HG03025 (cell line): ENCODE measurements at regions not wholly inside any gene's neighbourhood (a gene's known extent, or its start where the extent isn't known, plus 50 kb on each side); places are given as distances from the start of the nearest gene placed in this dataset.
"Not testable (repeated sequence)": the region's sequence is repeated elsewhere in the genome, so short reads cannot be mapped to it uniquely, and the experiment has no call there.

Source experiments
- ATAC-seq: cut with Tn5 transposase; IDR thresholded peaks from one replicate; pipeline ENCODE4 v1.9.1; 2021; ENCODE audit warnings: mild to moderate bottlenecking, moderate library complexity; ENCODE audit not compliant: unreplicated experiment, low FRiP score

DNA sequence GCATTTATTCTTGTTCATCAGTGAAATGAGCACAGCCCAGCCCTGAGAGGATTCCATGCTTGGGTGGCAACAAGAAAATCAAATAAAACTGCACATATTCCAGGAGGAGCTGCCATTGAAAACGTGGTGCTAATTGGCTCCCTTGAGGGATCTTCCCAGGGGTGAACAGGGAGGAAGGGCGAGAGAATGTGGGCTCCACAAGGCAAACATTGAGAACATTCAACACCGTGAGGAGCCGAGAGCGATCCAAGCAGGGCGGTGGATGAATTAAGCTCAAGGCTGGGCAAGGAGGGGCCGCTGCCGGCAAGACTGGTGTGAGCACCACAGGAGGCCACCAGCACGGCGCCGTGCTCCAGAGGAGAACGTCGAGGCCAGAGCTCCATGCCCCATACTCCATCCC is 166.9 kb downstream of the C16orf95 start:
- ATAC-seq: no peak

DNA sequence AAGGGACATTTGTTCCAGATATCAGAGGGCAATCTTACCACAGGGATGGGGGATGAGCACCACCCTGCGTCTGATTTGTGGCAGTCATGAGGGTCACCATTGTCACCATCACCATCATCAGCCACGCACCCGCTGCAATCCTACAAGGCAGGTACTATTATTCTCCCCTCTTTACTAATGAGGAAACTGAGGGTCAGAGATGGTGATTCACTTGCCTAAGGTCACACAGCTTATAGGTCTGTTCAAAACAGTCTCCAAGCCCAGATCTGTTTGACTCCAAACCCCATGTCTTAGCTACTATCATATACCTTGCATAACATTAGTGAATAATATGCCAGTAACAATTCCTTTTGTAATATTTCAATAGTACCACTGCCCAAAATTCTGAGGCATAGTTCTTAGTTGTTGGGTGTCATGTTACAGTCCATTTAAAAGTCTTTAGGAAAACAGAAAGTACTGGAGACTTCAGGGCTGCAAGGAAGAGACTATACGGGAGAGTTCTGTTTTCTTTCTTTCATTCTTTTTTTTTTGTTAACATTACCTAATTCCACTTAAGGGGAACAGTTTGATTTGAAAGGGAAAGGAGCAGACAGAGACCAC is 166.4 kb downstream of the C16orf95 start:
- no peak for ATAC-seq

DNA sequence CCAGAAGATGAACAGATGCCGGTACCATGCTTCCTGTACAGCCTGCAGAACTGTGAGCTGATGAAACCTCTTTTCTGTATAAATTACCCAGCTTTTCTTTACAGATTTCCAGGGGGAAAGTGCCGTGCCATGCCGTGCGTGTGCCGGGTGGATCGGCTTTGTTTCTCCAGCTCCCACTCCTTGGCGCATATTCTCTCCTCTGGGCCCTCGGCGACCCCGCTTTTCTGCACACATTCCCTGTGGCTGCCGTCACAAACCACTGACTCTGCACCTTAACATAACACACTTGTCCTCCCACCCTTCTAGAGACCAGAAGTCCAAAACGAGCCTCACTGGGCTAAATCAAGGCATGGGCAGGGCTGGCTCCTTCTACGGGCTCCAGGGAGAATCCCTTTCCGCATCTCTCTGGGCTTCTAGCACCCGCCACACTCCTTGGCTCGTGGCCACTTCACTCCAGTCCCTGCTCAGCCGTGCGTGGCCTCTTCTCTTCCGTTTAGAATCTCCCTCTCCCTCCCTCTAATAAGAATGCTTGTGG is 164.9 kb downstream of the C16orf95 start:
- ATAC-seq: no peak

DNA sequence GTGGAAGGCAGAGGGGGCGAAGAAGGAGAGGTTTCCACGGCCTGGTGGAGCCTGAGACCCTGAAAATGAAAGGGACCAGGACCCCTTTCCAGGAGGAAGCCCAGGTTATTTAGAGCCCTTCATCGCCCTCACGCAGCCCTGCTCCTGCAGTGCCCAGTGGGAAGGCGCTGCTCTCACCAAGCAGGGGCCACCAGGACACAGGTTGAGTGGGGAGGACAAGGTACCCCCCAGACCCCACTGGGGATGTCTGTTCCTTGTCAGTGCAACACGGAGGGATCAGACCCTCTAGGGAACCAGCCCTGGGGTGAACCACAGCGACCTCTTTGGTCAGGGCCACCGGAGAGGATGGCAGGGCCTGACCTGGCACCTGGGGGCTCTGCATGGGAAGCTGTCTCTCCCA is 163.9 kb downstream of the C16orf95 start:
- ATAC-seq: no peak

DNA sequence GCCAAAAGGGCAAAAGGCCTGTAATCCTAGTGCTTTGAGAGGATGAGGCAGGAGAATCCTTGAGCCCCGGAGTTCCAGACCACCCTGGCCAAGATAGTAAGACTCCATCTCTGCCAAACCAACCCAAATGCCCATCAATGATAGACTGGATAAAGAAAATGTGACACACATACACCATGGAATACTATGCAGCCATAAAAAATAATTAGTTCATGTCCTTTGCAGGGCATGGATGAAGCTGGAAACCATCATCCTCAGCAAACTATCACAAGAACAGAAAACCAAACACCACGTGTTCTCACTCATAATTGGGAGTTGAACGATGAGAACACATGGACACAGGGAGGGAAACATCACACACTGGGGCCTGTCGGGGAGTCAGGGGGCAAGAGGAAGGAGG is 161.9 kb downstream of the C16orf95 start:
- not testable (repeated sequence) for ATAC-seq

DNA sequence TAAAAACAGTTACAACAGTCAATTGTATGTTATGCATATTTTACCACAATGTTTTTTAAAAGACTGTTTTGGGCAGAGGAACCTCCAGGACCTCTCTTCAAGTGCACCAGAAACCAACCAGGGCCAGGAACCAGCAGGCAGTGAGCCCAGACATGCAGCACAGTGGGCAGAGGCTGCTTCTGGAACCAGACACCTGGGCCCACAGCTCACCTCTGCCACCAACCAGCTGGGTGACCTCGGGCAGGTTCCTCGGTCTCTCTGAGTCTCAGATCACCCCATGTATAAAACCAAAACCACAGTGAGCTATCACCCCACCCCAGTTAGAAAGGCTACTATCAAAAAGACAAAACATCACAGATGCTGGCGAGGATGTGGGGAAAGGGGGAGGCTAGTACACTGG is 161.0 kb downstream of the C16orf95 start:
- no peak for ATAC-seq

DNA sequence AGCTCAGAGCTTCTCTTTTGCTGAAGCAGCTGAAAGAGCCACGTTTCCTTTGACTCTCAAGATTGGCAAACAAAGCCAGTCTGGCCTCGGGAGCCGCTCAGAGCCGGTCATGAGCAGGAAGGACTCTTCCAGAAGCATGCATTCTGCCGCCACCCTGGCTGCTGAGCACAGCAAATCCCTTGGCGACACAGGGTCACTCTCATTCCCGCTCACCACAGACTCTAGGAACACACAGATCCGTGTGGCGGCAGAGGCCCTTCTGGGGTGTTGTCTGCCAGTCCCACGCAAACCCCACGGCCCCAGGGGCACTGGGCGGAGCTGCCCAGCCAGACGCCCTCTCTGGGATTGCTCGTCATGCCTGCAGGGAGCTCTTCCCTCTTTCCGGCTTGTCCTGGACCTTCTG is 157.0 kb downstream of the C16orf95 start:
- ATAC-seq: no peak

DNA sequence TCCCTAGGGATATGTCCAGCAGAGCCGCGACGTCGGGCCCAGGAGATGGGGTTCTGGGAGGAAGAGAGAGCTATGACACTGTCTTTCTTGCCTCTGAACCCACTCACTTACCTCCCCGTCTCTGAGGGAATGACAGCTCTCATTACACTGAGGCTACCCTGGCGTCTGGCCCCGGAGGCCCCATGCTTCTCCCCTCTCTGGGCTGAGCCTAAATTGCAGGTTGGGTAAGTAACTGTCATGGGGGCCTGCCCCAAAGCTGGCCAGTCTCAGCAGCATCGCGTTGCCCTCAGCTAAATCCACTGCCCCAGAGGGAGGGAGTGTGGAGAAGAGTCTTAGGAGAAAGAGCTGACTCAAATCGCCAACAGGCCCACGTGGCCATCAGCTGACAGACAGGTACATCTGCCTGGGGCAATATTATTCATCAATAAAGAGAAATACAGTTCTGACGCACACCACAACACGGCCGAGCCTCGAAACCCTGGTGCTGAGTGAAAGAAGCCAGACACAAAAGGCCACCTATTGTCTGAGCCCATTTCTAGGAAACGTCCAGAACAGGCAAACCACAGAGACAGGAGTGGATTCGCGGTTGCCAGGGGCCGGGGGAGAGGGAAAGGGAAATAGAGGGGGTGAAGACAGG is 156.4 kb downstream of the C16orf95 start:
- ATAC-seq: no peak

DNA sequence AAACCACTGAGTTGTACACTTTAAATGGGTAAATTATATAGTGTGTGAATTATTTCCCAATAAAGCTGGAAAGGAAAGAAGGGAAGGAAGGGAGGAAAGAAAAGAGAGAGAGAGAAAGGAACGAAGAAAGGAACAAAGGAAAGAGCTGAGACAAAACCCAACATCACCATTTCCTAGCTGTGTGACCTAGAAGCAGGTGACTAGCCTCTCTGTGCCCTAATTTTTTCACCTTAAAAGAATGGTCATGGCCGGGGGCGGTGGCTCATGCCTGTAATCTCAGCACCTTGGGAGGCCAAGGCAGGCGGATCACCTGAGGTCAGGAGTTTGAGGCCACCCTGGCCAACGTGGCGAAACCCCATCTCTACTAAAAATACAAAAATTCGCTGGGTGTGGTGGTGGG is 155.8 kb downstream of the C16orf95 start:
- not testable (repeated sequence) for ATAC-seq

DNA sequence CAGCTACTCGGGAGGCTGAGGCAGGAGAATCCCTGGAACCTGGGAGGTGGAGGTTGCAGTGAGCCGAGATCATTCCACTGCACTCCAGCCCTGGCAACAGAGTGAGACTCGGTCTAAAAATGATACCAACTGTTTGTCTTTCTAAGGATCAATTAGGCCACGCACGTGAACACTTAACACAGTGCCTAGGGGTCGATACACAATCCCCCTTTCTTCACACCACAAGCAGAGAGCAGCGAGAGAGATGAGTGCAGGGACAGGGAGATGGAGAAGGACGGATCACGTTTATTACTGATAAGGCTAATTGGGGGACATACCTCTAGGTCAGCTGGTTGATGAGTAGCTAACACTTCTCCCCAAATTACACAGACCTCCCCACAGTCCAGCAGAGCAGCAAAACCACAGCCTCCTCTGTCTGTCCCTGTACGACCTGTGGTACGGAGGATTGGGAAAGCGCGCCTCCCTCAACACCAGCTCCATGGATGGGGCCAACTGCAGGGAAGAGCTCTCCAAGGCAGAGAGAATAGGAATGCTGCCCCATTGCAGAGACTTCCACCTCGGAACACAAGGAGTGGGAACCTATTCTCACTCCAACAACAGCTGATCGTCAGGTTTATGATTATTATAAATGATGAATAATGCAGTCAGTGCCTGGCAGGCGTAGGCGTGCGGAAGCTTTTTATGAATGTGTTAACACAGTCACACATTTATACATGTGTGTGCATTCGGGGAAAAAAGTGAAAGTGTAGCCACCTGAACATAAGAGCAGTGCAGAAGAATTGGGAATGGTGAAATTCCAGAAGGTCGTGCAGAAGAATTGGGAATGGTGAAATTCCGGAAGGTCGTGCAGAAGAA is 155.1 kb downstream of the C16orf95 start:
- ATAC-seq: no peak

DNA sequence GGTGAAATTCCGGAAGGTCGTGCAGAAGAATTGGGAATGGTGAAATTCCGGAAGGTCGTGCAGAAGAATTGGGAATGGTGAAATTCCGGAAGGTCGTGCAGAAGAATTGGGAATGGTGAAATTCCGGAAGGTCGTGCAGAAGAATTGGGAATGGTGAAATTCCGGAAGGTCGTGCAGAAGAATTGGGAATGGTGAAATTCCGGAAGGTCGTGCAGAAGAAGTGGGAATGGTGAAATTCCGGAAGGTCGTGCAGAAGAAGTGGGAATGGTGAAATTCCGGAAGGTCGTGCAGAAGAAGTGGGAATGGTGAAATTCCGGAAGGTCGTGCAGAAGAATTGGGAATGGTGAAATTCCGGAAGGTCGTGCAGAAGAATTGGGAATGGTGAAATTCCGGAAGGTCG is 154.4 kb downstream of the C16orf95 start:
- not testable (repeated sequence) for ATAC-seq

DNA sequence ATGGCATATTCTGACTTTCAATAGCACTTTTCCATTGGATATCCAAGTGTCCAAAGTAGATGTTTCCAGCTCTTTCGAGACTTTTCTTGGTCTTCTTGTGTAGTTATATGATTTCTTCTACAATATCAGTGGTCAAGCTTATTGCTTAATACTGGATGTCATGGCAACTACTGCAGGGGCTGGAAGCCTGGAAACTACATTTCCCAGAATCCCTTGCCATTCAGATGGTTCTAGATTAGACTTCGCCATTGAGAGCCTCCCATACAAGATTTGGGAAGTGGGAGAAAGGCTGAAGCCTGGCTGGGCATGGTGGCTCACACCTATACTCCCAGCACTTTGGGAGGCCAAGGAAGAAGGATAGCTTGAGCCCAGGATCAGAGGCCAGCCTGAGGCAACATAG is 153.6 kb downstream of the C16orf95 start:
- no peak for ATAC-seq

DNA sequence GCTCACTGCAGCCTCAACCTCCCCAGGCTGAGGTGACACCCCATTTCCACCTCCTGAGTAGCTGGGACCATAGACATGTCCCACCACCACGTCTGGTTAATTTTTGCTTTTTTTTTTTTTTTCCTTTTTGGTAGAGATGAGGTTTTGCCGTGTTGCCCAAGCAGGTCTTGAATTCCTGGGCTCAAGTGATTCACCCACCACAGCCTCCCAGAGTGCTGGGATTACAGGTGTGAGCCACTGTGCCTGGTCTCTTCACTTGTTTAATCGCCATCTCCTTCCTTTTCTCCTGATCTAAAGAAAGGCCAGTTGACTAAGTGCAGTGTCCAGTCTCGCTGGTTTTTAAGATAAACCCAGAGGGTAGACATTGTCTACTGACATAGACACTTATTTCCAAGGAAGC is 152.0 kb downstream of the C16orf95 start:
- no peak for ATAC-seq

DNA sequence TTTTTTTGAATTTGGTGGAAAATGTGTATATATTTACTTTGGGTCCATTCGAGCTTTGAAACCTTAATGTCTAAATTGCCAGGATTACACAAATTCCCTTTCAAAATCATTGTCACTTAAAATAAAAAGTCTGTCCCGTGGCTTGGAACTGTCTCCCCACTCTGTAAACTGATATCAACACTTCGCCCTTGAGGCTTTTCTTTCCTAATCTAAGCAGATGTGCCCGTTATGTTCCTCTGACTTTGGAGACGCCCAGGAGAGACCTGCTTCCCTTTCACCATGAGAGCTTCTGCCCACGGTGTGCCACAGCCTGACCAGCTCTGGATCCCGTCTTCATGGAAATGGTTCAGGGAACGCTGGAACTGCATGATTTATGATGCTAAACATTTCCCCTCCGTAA is 151.3 kb downstream of the C16orf95 start:
- no peak for ATAC-seq

DNA sequence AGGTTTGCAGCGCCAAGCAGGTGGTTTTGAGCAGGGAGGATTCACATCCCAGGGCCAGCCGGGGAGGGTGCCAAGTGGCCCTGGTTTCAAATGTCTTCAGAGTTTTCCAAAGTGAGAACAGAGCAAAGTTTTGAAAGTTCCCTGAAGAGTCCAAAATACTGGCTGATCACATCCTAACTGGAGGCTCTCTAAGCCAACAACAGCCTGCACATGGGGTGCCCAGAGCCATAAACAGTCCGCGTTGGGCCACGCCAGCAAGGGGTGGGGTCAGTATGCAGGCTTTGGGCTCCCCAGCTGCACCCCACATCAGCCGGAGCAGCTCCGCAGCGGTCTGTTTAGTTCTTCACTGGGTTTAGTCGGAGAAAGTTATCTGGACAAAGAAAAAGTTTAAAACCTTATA is 150.9 kb downstream of the C16orf95 start:
- no peak for ATAC-seq

DNA sequence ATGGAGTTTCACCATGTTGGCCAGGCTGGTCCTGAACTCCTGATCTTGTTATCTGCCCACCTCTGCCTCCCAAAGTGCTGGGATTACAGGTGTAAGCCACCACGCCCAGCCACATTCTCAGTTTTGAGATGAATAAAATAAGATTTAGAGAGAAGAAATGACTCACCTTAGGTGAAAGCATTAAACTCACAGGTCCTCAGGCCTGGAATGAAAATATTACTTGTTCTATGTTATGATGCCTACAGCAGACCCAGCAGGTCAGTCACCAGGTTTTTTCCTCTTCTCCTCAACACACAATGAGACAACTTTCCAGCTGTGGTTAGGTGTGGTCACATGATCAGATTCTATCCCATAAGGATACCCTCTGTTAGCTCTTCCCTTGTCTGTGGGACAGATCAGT is 150.3 kb downstream of the C16orf95 start:
- ATAC-seq: no peak

DNA sequence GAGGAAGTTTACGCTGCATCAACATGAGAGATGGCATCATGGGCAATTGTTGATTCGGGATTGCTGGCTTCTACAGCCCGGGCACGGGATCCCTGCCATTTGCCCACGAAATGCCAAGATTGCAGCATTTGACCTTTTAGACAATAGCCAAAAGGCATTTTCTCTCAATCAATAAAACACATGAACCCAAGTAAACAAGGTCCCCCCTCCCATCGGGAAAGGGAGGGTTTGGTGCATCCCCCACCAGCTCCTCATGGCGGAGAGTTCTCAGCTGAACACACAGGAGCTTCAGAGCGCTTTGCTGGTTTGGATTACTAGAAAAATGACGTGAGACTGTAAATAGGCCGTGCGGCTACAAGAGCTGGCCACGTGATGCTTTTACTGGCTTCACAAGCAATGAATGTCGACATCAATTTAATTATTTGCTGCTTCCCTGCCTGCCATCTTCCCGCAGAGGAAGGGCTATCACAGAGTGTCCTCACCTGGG is 147.6 kb downstream of the C16orf95 start:
- no peak for ATAC-seq

DNA sequence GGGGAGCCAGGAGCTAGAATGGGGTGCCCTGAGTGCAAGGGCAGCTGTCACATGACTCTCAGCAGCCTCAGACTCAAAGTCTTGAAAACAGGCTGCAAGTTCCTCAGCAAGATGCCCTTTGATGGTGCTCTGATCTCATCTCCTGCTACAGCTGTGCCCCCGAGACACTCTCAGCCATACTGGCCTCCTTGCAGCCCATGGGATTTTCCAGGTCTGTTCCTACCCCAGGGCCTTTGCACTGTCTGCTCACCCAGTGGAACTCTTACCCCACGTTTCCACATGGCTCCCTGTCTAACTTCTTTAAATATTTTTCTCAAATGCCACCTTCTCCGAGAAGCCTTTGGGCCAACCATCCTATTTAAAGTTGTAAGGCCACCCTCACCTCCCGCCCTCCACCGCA is 146.9 kb downstream of the C16orf95 start:
- no peak for ATAC-seq

DNA sequence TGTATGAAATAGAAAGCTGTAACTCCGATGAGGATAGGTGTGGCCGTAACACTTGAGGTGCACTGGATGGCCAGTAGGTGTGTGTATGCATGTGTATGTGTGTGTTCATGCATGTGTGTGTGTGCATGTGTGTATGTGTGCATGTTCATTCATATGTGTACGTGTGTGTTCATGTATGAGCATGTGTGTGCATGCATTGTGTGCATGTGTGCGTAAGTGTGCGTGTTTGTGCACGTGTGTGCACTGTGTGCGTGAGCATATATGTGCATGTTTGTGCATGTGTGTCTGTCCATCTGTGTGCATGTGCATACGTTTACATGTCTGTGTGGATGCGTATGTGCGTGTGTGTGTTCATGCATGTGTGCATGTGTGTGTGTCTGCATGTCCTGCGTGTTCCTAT is 145.5 kb downstream of the C16orf95 start:
- no peak for ATAC-seq

DNA sequence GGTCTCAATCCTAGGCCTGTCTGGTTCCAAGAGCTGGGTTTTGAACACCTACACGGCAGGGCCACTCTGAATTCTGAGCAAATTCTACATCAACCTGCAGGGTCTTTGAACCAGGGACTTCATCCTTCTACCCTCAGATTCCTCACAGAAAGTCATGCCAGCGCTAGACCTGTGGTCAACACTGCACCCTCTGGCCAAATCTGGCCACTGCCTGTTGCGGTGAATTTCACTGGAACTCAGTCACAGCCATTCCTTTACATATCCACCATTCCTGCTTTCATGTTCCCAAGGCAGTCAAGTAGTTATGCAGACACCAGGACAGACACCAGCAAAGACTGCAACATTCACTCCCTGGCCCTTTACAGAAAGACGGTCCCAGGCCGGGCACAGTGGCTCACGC is 144.6 kb downstream of the C16orf95 start:
- ATAC-seq: no peak

DNA sequence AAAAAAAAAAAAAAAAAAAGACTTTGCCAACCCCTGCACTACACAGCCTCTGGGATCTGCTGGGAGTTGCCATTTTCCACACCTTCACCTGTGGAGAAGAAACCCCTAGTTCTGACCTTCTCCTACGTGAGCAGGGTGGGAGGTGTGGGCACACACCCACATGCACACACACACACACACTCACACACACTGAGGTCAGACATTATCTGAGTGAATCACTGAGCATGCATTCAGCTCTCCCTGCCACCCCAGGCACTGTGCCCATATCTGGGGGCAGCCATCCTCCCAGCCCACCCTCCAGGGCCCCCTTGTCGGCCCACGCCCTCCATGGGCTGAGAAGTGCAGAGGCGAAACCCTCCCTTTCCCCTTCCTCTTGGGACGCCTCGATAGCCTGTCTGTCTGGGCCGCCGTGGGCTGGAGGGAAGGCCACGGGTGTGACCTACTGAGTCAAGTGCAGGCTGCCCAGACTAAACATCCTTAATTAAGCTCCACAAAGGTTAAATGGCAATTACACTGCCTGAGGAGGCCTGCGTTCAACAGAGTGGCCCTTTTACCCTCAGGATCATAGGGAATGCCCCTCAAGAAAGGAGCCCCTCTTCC is 143.8 kb downstream of the C16orf95 start:
- no peak for ATAC-seq
